Mesodermal cell (in vitro differentiated cells): ENCODE measurements at regions not wholly inside any gene's neighbourhood (a gene's known extent, or its start where the extent isn't known, plus 50 kb on each side); places are given as distances from the start of the nearest gene placed in this dataset.

Experiments
- H3K27ac ChIP-seq: 2 replicates; pipeline ENCODE4 v1.7.0; 2013; ENCODE audit warnings: mild to moderate bottlenecking, low read depth, low read length, moderate library complexity; ENCODE audit not compliant: severe bottlenecking
- H3K36me3 ChIP-seq: 2 replicates; pipeline ENCODE4 v1.7.1; 2013; ENCODE audit warnings: mild to moderate bottlenecking, low read length, moderate library complexity; ENCODE audit not compliant: control insufficient read depth, insufficient read depth
- H3K4me1 ChIP-seq: one replicate; pipeline ENCODE4 v1.7.1; 2013; ENCODE audit warnings: mild to moderate bottlenecking, low read length; ENCODE audit not compliant: insufficient read depth, control insufficient read depth, poor library complexity, severe bottlenecking
- H3K4me3 ChIP-seq: 2 replicates; pipeline ENCODE4 v1.7.0; 2013; ENCODE audit warnings: low read length, control low read depth, mild to moderate bottlenecking; ENCODE audit not compliant: insufficient read depth, poor library complexity, severe bottlenecking; ENCODE audit errors: extremely low read depth
- H3K9me3 ChIP-seq: 2 replicates; pipeline ENCODE4 v1.7.1; 2013; ENCODE audit warnings: mild to moderate bottlenecking, low read length, moderate library complexity; ENCODE audit not compliant: control insufficient read depth
- WGBS, 2 experiments: methylation state at CpG; one replicate each; pipeline ENCODE4 v1.1.5; 2013; ENCODE audit warnings: missing lambda C conversion rate in 2 of 2; ENCODE audit not compliant: insufficient coverage in 2 of 2; 5-methylcytosine and 5-hydroxymethylcytosine counted together

GRCh38 chr10:128437786-128438345 lies 311.6 kb upstream of the MKI67 start:
- H3K36me3 ChIP-seq: no peaks in the 10 kb centered on the region
- H3K9me3 ChIP-seq: no peaks in the 10 kb centered on the region
- WGBS, 2 experiments: 90 to 92% methylated on average over 12 to 13 of the region's 13 CpGs
- peaks cover 4% of the 10 kb centered on the region for H3K4me1 ChIP-seq
- H3K4me3 ChIP-seq: no peak overlapping the region
- no peak overlapping the region for H3K27ac ChIP-seq

- Histone ChIP-seq H3K27ac (no peak overlapping the region), H3K36me3 (no peaks in the 10 kb centered on the region), H3K4me3 (no peak overlapping the region), H3K9me3 (no peaks in the 10 kb centered on the region), H3K4me1 (peaks cover 4% of the 10 kb centered on the region)
- WGBS, 2 experiments: 93 to 95% methylated on average over 15 to 16 of the region's 16 CpGs
Observed at GRCh38 chr10:128438417-128439063, 312.3 kb upstream of the MKI67 start.

GRCh38 chr10:128440513-128441160 lies 314.4 kb upstream of the MKI67 start:
- H3K27ac ChIP-seq: no peak overlapping the region
- WGBS, 2 experiments: 72 to 78% methylated on average over 6 to 7 of the region's 11 CpGs
- H3K36me3 ChIP-seq: no peaks in the 10 kb centered on the region
- H3K9me3 ChIP-seq: no peaks in the 10 kb centered on the region
- H3K4me3 ChIP-seq: no peak overlapping the region
- H3K4me1 ChIP-seq: peaks cover 4% of the 10 kb centered on the region

GRCh38 chr10:128443925-128444518 lies 317.8 kb upstream of the MKI67 start:
- Histone ChIP-seq H3K36me3 (no peaks in the 10 kb centered on the region), H3K27ac (no peak overlapping the region), H3K9me3 (no peaks in the 10 kb centered on the region), H3K4me1 (peaks cover 4% of the 10 kb centered on the region), H3K4me3 (no peak overlapping the region)
- WGBS, 2 experiments: no CpG with 5 or more reads among the region's 3 CpGs

GRCh38 chr10:128448796-128449195 lies 322.6 kb upstream of the MKI67 start:
- no peaks in the 10 kb centered on the region for H3K4me1 ChIP-seq
- no peak overlapping the region for H3K4me3 ChIP-seq
- WGBS, 2 experiments: 86 to 100% methylated on average over 2 to 3 of the region's 5 CpGs
- no peak overlapping the region for H3K27ac ChIP-seq
- H3K36me3 ChIP-seq: no peaks in the 10 kb centered on the region
- no peaks in the 10 kb centered on the region for H3K9me3 ChIP-seq

GRCh38 chr10:128451879-128452278 lies 325.7 kb upstream of the MKI67 start:
- Histone ChIP-seq H3K27ac (no peak overlapping the region), H3K4me1 (no peaks in the 10 kb centered on the region), H3K36me3 (no peaks in the 10 kb centered on the region), H3K4me3 (no peak overlapping the region), H3K9me3 (no peaks in the 10 kb centered on the region)
- WGBS, 2 experiments: 83 to 85% methylated on average over 2 to 3 of the region's 3 CpGs

GRCh38 chr10:128456271-128456670 lies 330.0 kb upstream of the MKI67 start:
- Histone ChIP-seq H3K9me3 (no peaks in the 10 kb centered on the region), H3K4me1 (no peaks in the 10 kb centered on the region), H3K4me3 (no peak overlapping the region), H3K27ac (no peak overlapping the region), H3K36me3 (no peaks in the 10 kb centered on the region)
- WGBS, 2 experiments: 86 to 91% methylated on average over 7 of the region's 7 CpGs

GRCh38 chr10:128457136-128457535 lies 330.9 kb upstream of the MKI67 start:
- H3K27ac ChIP-seq: no peak overlapping the region
- H3K4me3 ChIP-seq: no peak overlapping the region
- H3K4me1 ChIP-seq: no peaks in the 10 kb centered on the region
- WGBS, 2 experiments: 86 to 94% methylated on average over 9 to 10 of the region's 10 CpGs
- no peaks in the 10 kb centered on the region for H3K9me3 ChIP-seq
- H3K36me3 ChIP-seq: no peaks in the 10 kb centered on the region

GRCh38 chr10:128461991-128462390 lies 335.8 kb upstream of the MKI67 start:
- Histone ChIP-seq H3K9me3 (no peaks in the 10 kb centered on the region), H3K4me1 (no peaks in the 10 kb centered on the region), H3K36me3 (no peaks in the 10 kb centered on the region), H3K27ac (no peak overlapping the region), H3K4me3 (no peak overlapping the region)
- WGBS, 2 experiments: 59 to 84% methylated on average over 3 to 6 of the region's 6 CpGs

- Histone ChIP-seq H3K27ac (no peak overlapping the region), H3K9me3 (no peaks in the 10 kb centered on the region), H3K4me3 (no peak overlapping the region), H3K36me3 (no peaks in the 10 kb centered on the region), H3K4me1 (no peaks in the 10 kb centered on the region)
- 92 to 96% methylated on average over 5 to 7 of the region's 7 CpGs for WGBS, 2 experiments
Observed at GRCh38 chr10:128462844-128463243, 336.6 kb upstream of the MKI67 start.
